C4-2B (cell line): ENCODE measurements at regions not wholly inside any gene's neighbourhood (a gene's known extent, or its start where the extent isn't known, plus 50 kb on each side); places are given as distances from the start of the nearest gene placed in this dataset.
"Not testable (repeated sequence)": the region's sequence is repeated elsewhere in the genome, so short reads cannot be mapped to it uniquely, and the experiment has no call there.

ENCODE experiments used
- ZFX ChIP-seq: fragments of 450-650 bp; IDR thresholded peaks from 2 replicates; pipeline ENCODE4 v1.6.1; 2017
- TF ChIP-seq, protein P1 (sequence below): fragments of 450-650 bp; conservative IDR thresholded peaks from 2 replicates; pipeline ENCODE4 v1.5.1; 2017; ENCODE audit warnings: mild to moderate bottlenecking

DNA sequence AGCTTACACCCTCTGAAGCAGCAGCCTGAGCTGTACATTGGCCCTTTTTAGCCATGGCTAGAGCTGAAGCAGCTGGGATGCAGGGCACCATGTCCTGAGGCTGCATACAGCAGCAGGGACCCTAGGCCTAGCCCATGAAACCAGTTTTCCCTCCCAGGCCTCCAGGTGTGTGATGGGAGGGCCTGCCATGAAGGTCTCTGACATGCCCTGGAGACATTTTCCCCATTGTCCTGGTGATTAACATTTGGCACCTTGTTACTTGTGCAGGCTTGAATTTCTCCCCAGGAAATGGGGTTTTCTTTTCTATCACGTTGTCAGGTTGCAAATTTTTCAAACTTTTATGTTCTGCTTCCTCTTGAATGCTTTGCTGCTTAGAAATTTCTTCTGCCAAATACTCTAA, 206.8 kb upstream of the GADL1 start:
- TF ChIP-seq, protein P1, sequence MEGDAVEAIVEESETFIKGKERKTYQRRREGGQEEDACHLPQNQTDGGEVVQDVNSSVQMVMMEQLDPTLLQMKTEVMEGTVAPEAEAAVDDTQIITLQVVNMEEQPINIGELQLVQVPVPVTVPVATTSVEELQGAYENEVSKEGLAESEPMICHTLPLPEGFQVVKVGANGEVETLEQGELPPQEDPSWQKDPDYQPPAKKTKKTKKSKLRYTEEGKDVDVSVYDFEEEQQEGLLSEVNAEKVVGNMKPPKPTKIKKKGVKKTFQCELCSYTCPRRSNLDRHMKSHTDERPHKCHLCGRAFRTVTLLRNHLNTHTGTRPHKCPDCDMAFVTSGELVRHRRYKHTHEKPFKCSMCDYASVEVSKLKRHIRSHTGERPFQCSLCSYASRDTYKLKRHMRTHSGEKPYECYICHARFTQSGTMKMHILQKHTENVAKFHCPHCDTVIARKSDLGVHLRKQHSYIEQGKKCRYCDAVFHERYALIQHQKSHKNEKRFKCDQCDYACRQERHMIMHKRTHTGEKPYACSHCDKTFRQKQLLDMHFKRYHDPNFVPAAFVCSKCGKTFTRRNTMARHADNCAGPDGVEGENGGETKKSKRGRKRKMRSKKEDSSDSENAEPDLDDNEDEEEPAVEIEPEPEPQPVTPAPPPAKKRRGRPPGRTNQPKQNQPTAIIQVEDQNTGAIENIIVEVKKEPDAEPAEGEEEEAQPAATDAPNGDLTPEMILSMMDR: not testable (repeated sequence)
- not testable (repeated sequence) for TF ChIP-seq ZFX
